GM10266 (cell line): ENCODE measurements at regions not wholly inside any gene's neighbourhood (a gene's known extent, or its start where the extent isn't known, plus 50 kb on each side); places are given as distances from the start of the nearest gene placed in this dataset.

Experiments used
- DNase-seq: peaks from one replicate; pipeline ENCODE4 v3.0.0; 2012; ENCODE audit errors: extremely low spot score
- CTCF ChIP-seq: IDR thresholded peaks from 2 replicates; pipeline ENCODE4 v1.5.1; 2012; ENCODE audit warnings: mild to moderate bottlenecking, low read depth; ENCODE audit not compliant: control insufficient read depth, insufficient read depth; ENCODE audit errors: missing control alignments

- TF ChIP-seq CTCF = no peak
- no peak for DNase-seq
These were observed 487.6 kb downstream of the EFNB2 start for GRCh38 chr13:106047859-106048258.

- no peak for DNase-seq
- no peak for TF ChIP-seq CTCF
These were observed 492.4 kb downstream of the EFNB2 start for GRCh38 chr13:106042996-106043581.

- no peak for TF ChIP-seq CTCF
These were observed 494.0 kb downstream of the EFNB2 start for GRCh38 chr13:106041445-106041844.

GRCh38 chr13:106038752-106039151 lies 496.7 kb downstream of the EFNB2 start:
- DNase-seq = no peak
- no peak for TF ChIP-seq CTCF

More at GRCh38 chr13:106041445-106041844, 494.0 kb downstream of the EFNB2 start:
- no peak for DNase-seq

GRCh38 chr13:106036870-106037269 lies 498.6 kb downstream of the EFNB2 start:
- no peak for DNase-seq
- TF ChIP-seq CTCF = no peak

- no peak for TF ChIP-seq CTCF
- no peak for DNase-seq
These were observed 501.3 kb downstream of the EFNB2 start for GRCh38 chr13:106034201-106034600.

GRCh38 chr13:106033659-106034058 lies 501.8 kb downstream of the EFNB2 start:
- DNase-seq = no peak
- no peak for TF ChIP-seq CTCF
